HEK293 (cell line): ENCODE measurements at regions not wholly inside any gene's neighbourhood (a gene's known extent, or its start where the extent isn't known, plus 50 kb on each side); places are given as distances from the start of the nearest gene placed in this dataset.

Experiments
- CTCF ChIA-PET: fragments of 350-600 bp; formaldehyde crosslinking; extraction: SDS; loops from one replicate; lab custom pipeline; 2021; ENCODE audit warnings: antibody characterized with exemption; lab: Yijun Ruan, JAX
- POLR2A ChIA-PET: fragments of 300-600 bp; formaldehyde crosslinking; extraction: SDS; loops from one replicate; lab custom pipeline; 2020; ENCODE audit warnings: antibody characterized with exemption, inconsistent platforms; lab: Yijun Ruan, JAX
- H3K27ac ChIP-seq: fragments of 200-500 bp; sonication (Bioruptor generic); 2 replicates; pipeline ENCODE4 v1.5.1; 2014; ENCODE audit warnings: low read depth, low read length, control low read depth, inconsistent platforms; ENCODE audit errors: extremely low read depth
- H3K36me3 ChIP-seq, 2 experiments: fragments of 200-500 bp in 1 of 2; sonication (Bioruptor generic) in 1 of 2; 1 replicate in 1 of 2; 2 replicates in 1 of 2; pipeline ENCODE4 v1.5.1; 2014 to 2017; ENCODE audit warnings: inconsistent platforms in 2 of 2, low read length in 2 of 2; ENCODE audit not compliant: control insufficient read depth in 2 of 2, insufficient read depth in 1 of 2
- H3K4me1 ChIP-seq: fragments of 200-500 bp; sonication (Bioruptor generic); 2 replicates; pipeline ENCODE4 v1.5.1; 2014; ENCODE audit warnings: mild to moderate bottlenecking, low read length, inconsistent platforms; ENCODE audit not compliant: control insufficient read depth, insufficient read depth
- H3K4me3 ChIP-seq: 2 replicates; pipeline ENCODE4 v1.5.1; 2011; ENCODE audit warnings: low read depth, mild to moderate bottlenecking, control low read depth, low read length, moderate library complexity
- H3K9me3 ChIP-seq: fragments of 200-500 bp; sonication (Bioruptor generic); 2 replicates; pipeline ENCODE4 v1.5.1; 2014; ENCODE audit warnings: low read depth, low read length, inconsistent platforms; ENCODE audit not compliant: control insufficient read depth, insufficient read depth
- RBAK ChIP-seq: fragments of 450-650 bp; formaldehyde crosslinking; IDR thresholded peaks from 2 replicates; pipeline ENCODE4 v1.5.1; 2016; ENCODE audit warnings: missing biosample characterization, missing genetic modification characterization
- SP3 ChIP-seq: fragments of 450-650 bp; formaldehyde crosslinking; IDR thresholded peaks from 2 replicates; pipeline ENCODE4 v1.5.1; 2016; ENCODE audit warnings: missing biosample characterization, missing genetic modification characterization
- WT1 ChIP-seq: fragments of 450-650 bp; formaldehyde crosslinking; IDR thresholded peaks from 2 replicates; pipeline ENCODE4 v1.5.1; 2016; ENCODE audit warnings: missing biosample characterization, missing genetic modification characterization
- ZBTB8A ChIP-seq: fragments of 450-650 bp; formaldehyde crosslinking; IDR thresholded peaks from 2 replicates; pipeline ENCODE4 v1.5.1; 2016; ENCODE audit warnings: missing biosample characterization, missing genetic modification characterization
- ZFP3 ChIP-seq: fragments of 450-650 bp; formaldehyde crosslinking; IDR thresholded peaks from 2 replicates; pipeline ENCODE4 v1.5.1; 2016; ENCODE audit warnings: low read depth, missing biosample characterization, missing genetic modification characterization
- ZNF140 ChIP-seq: fragments of 450-650 bp; formaldehyde crosslinking; IDR thresholded peaks from 2 replicates; pipeline ENCODE4 v1.5.1; 2016; ENCODE audit warnings: missing biosample characterization, missing genetic modification characterization
- ZNF223 ChIP-seq: fragments of 450-650 bp; formaldehyde crosslinking; IDR thresholded peaks from 2 replicates; pipeline ENCODE4 v1.5.1; 2016; ENCODE audit warnings: missing biosample characterization, missing genetic modification characterization
- ZNF24 ChIP-seq: fragments of 450-650 bp; formaldehyde crosslinking; IDR thresholded peaks from 2 replicates; pipeline ENCODE4 v1.5.1; 2016; ENCODE audit warnings: missing biosample characterization, missing genetic modification characterization
- ZNF274 ChIP-seq, 2 experiments: fragments of 200-500 bp in 1 of 2; fragments of 450-650 bp in 1 of 2; sonication (Bioruptor generic) in 1 of 2; formaldehyde crosslinking in 1 of 2; IDR thresholded peaks; 2 replicates each; pipeline versions ENCODE4 v1.5.1 to v1.6.1; 2014 to 2016; ENCODE audit warnings: borderline replicate concordance in 1 of 2, inconsistent platforms in 1 of 2, low read length in 1 of 2, missing biosample characterization in 1 of 2, missing genetic modification characterization in 1 of 2
- ZNF341 ChIP-seq: fragments of 450-650 bp; formaldehyde crosslinking; IDR thresholded peaks from 2 replicates; pipeline ENCODE4; 2016; ENCODE audit warnings: low read depth, missing biosample characterization, missing genetic modification characterization
- ZNF416 ChIP-seq: fragments of 450-650 bp; formaldehyde crosslinking; IDR thresholded peaks from 2 replicates; pipeline ENCODE4 v1.5.1; 2016; ENCODE audit warnings: missing biosample characterization, missing genetic modification characterization
- ZNF521 ChIP-seq: fragments of 450-650 bp; formaldehyde crosslinking; IDR thresholded peaks from 2 replicates; pipeline ENCODE4 v1.5.1; 2017; ENCODE audit warnings: missing biosample characterization, mild to moderate bottlenecking, missing genetic modification characterization
- ZNF548 ChIP-seq: fragments of 450-650 bp; formaldehyde crosslinking; IDR thresholded peaks from 2 replicates; pipeline ENCODE4 v1.5.1; 2016; ENCODE audit warnings: missing biosample characterization, missing genetic modification characterization
- ZNF560 ChIP-seq: fragments of 450-650 bp; formaldehyde crosslinking; IDR thresholded peaks from 2 replicates; pipeline ENCODE4 v1.5.1; 2017; ENCODE audit warnings: missing biosample characterization, missing genetic modification characterization, borderline replicate concordance
- ZNF600 ChIP-seq: fragments of 450-650 bp; formaldehyde crosslinking; IDR thresholded peaks from 2 replicates; pipeline ENCODE4 v1.5.1; 2016; ENCODE audit warnings: missing biosample characterization, missing genetic modification characterization
- ZNF621 ChIP-seq: fragments of 450-650 bp; formaldehyde crosslinking; IDR thresholded peaks from 2 replicates; pipeline ENCODE4 v1.5.1; 2017; ENCODE audit warnings: missing biosample characterization, missing genetic modification characterization
- ZNF624 ChIP-seq: fragments of 450-650 bp; formaldehyde crosslinking; IDR thresholded peaks from 2 replicates; pipeline ENCODE4 v1.5.1; 2017; ENCODE audit warnings: missing biosample characterization, missing genetic modification characterization
- ZNF654 ChIP-seq: fragments of 450-650 bp; formaldehyde crosslinking; IDR thresholded peaks from 2 replicates; pipeline ENCODE4 v1.5.1; 2016; ENCODE audit warnings: low read depth, missing biosample characterization, missing genetic modification characterization
- ZXDB ChIP-seq: fragments of 450-650 bp; formaldehyde crosslinking; IDR thresholded peaks from 2 replicates; pipeline ENCODE4 v1.5.1; 2016; ENCODE audit warnings: missing biosample characterization, missing genetic modification characterization
- TF ChIP-seq, protein P1 (sequence below): fragments of 450-650 bp; formaldehyde crosslinking; IDR thresholded peaks from 2 replicates; pipeline ENCODE4 v1.5.1; 2016; ENCODE audit warnings: missing biosample characterization, missing genetic modification characterization
- TF ChIP-seq, protein P2 (sequence below): fragments of 450-650 bp; formaldehyde crosslinking; IDR thresholded peaks from 2 replicates; pipeline ENCODE4; 2016; ENCODE audit warnings: missing biosample characterization, missing genetic modification characterization
- TF ChIP-seq, protein P3 (sequence below): fragments of 450-650 bp; formaldehyde crosslinking; IDR thresholded peaks from 2 replicates; pipeline ENCODE4 v1.5.1; 2016; ENCODE audit warnings: missing biosample characterization, missing genetic modification characterization
- TF ChIP-seq, protein P4 (sequence below): fragments of 450-650 bp; formaldehyde crosslinking; optimal IDR thresholded peaks from 2 replicates; pipeline ENCODE3; 2016; ENCODE audit warnings: missing biosample characterization, mild to moderate bottlenecking, missing genetic modification characterization

DNA sequence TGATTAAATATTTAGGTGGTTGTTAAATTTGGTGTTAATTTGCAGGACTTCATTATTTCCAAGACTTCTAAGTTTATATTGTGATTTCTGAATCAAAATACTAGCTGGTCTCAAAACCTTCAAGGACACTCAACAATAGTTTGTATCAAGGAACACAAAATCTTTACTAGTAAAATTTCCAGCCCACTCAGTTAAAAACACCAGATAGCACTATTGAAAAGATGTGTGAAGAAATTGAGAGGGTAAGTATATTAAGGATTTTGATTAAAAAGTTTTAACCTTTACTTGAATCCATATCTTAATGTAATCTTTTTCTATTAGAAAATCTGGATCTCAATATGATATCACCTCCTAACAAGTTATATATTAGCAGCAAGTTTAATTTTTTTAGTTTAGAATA lies 89.3 kb upstream of the UGT8 start (continued):
- TF ChIP-seq, protein P1, sequence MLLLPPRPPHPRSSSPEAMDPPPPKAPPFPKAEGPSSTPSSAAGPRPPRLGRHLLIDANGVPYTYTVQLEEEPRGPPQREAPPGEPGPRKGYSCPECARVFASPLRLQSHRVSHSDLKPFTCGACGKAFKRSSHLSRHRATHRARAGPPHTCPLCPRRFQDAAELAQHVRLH (tag by site-specific recombination), result no peak
- TF ChIP-seq ZNF621 (tag by site-specific recombination) (no peak), RBAK (tag by site-specific recombination) (no peak), ZNF600 (tag by site-specific recombination) (no peak), ZXDB (no peak), ZNF341 (tag by site-specific recombination) (no peak), ZNF548 (tag by site-specific recombination) (no peak)
- TF ChIP-seq, all 188 proteins: peak for 0

DNA sequence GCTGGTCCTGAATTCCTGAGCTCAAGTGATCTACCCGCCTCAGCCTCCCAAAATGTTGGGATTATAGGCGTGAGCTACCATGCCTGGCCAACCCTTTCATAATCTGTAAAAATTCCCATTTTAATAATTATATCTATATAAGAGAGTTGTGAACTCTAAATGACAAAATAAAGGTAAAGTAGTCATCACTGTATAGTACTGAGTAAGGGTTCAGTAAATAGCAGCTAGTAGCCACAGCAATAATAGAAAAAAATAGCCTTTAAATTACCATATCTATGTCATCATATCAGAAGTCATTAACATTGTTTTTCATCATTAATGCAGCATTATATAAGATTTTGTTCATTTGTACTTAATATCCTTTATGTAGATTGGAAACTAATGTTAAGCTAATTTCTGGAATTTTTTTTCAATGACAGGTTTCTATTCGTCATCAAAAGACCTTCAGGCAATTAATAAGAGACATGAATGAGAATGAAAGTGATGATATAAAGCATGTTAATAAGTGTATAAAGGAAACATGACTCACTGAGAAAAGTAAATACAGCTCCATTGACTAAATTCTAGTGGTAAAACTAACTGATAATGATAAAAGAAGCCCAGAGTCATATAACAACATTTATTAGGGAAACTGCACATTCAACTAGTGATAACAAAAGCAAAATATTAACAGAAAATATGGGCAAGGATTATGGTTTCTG lies 85.9 kb upstream of the UGT8 start:
- no peak for TF ChIP-seq ZNF624 (tag by site-specific recombination)
- no peak for TF ChIP-seq ZNF223 (tag by site-specific recombination)
- no peak for TF ChIP-seq WT1 (tag by site-specific recombination)
- no peak for TF ChIP-seq ZFP3 (tag by site-specific recombination)
- TF ChIP-seq SP3 (tag by site-specific recombination), result no peak
- no peak for TF ChIP-seq ZBTB8A (tag by site-specific recombination)
- no peak for TF ChIP-seq ZNF654 (tag by site-specific recombination)
- TF ChIP-seq, protein P2, sequence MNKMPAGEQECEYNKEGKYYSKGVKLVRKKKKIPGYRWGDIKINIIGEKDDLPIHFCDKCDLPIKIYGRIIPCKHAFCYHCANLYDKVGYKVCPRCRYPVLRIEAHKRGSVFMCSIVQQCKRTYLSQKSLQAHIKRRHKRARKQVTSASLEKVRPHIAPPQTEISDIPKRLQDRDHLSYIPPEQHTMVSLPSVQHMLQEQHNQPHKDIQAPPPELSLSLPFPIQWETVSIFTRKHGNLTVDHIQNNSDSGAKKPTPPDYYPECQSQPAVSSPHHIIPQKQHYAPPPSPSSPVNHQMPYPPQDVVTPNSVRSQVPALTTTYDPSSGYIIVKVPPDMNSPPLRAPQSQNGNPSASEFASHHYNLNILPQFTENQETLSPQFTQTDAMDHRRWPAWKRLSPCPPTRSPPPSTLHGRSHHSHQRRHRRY, result no peak
- TF ChIP-seq, all 188 proteins: peak for 0
- Histone ChIP-seq H3K36me3 (no peaks in the 10 kb centered on the region), H3K4me1 (no peaks in the 10 kb centered on the region), H3K4me3 (no peak overlapping the region), H3K9me3 (no peaks in the 10 kb centered on the region), H3K27ac (no peak overlapping the region)
- ChIA-PET POLR2A (no interaction called here), CTCF (interaction anchor here (0.6 kb wide), 1 partner anchor 653 kb away, joined by 3 read pairs; no protein-coding TSS in a partner anchor)

DNA sequence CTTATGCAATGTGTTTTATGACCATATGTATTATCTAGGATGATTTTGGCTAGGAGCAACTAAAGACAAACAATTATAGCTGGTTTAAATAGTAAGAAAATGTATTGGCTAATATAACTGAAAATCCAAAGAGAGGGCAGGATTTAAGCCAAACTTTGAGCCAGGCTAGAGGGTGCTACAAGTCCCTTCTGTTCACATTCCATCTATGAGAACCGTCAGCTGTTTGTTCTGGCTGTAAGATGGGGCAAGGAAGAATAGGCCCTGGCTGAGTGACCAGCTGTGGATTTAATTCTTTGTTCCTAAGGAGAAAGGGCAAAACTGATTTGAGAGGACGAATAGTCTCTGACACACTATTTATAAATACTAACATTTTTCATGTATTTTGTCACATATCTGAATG lies 79.2 kb upstream of the UGT8 start:
- no peak overlapping the region for H3K4me3 ChIP-seq

More for the DNA sequence above, 79.2 kb upstream of the UGT8 start:
- CTCF ChIA-PET, result no interaction called here
- no peak overlapping the region for H3K27ac ChIP-seq
- TF ChIP-seq ZNF274 (IDR thresholded peaks at IDR 0.05; ENCODE audit: low read length) (no peak), ZNF274 (tag by site-specific recombination; IDR thresholded peaks at IDR 0.05; ENCODE audit: borderline replicate concordance) (no peak), ZNF621 (tag by site-specific recombination) (no peak), ZNF140 (tag by site-specific recombination) (no peak), ZNF416 (tag by site-specific recombination) (no peak), ZNF521 (no peak), ZNF24 (tag by site-specific recombination) (no peak), ZNF560 (tag by site-specific recombination) (no peak)
- TF ChIP-seq, protein P3, sequence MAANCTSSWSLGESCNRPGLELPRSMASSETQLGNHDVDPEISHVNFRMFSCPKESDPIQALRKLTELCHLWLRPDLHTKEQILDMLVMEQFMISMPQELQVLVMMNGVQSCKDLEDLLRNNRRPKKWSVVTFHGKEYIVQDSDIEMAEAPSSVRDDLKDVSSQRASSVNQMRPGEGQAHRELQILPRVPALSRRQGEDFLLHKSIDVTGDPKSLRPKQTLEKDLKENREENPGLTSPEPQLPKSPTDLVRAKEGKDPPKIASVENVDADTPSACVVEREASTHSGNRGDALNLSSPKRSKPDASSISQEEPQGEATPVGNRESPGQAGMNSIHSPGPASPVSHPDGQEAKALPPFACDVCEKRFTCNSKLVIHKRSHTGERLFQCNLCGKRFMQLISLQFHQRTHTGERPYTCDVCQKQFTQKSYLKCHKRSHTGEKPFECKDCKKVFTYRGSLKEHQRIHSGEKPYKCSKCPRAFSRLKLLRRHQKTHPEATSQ, result no peak
- TF ChIP-seq, protein P4, sequence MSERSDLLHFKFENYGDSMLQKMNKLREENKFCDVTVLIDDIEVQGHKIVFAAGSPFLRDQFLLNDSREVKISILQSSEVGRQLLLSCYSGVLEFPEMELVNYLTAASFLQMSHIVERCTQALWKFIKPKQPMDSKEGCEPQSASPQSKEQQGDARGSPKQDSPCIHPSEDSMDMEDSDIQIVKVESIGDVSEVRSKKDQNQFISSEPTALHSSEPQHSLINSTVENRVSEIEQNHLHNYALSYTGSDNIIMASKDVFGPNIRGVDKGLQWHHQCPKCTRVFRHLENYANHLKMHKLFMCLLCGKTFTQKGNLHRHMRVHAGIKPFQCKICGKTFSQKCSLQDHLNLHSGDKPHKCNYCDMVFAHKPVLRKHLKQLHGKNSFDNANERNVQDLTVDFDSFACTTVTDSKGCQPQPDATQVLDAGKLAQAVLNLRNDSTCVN, result no peak
- TF ChIP-seq, all 188 proteins: peak for 0
- POLR2A ChIA-PET, result no interaction called here
- Histone ChIP-seq H3K36me3 (no peaks in the 10 kb centered on the region), H3K9me3 (no peaks in the 10 kb centered on the region), H3K4me1 (no peaks in the 10 kb centered on the region)
